WTC11 (cell line): ENCODE measurements at regions not wholly inside any gene's neighbourhood (a gene's known extent, or its start where the extent isn't known, plus 50 kb on each side); places are given as distances from the start of the nearest gene placed in this dataset.

Source experiments
- TF ChIP-seq, protein P1 (sequence below): fragments of 200-600 bp; IDR thresholded peaks from 2 replicates; pipeline ENCODE4 v1.8.0; 2022; ENCODE audit warnings: antibody characterized with exemption
- TF ChIP-seq, protein P2 (sequence below): sonication (generic); formaldehyde crosslinking; IDR thresholded peaks from 2 replicates; pipeline ENCODE4 v1.8.0; 2022; ENCODE audit warnings: missing genetic modification reagents
- TF ChIP-seq, protein P3 (sequence below): sonication (generic); formaldehyde crosslinking; IDR thresholded peaks from 2 replicates; pipeline ENCODE4 v1.8.1; 2022; ENCODE audit warnings: low read depth, missing genetic modification reagents, borderline replicate concordance
- TF ChIP-seq, protein P4 (sequence below): sonication (generic); formaldehyde crosslinking; IDR thresholded peaks from 2 replicates; pipeline ENCODE4 v1.8.1; 2023; ENCODE audit warnings: mild to moderate bottlenecking, missing genetic modification reagents, borderline replicate concordance

DNA sequence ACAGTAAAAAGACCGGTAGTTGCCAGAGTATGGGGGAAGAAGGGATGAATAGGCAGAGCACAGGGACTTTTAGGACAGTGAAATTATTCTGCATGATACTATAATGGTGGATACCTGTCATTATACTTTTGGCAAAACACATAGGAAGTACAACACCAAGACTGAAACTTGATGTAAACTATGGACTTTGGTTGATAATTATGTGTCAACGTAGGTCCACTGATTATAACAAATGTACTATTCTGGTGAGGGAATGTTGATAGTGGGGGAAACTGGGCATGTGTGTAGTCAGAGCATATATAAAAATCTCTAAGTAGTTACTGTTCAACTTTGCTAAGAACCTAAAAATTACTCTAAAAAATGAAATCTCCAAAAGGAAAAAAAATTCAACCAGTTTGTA, 629.7 kb downstream of the CCDC85A start:
- TF ChIP-seq, protein P1, sequence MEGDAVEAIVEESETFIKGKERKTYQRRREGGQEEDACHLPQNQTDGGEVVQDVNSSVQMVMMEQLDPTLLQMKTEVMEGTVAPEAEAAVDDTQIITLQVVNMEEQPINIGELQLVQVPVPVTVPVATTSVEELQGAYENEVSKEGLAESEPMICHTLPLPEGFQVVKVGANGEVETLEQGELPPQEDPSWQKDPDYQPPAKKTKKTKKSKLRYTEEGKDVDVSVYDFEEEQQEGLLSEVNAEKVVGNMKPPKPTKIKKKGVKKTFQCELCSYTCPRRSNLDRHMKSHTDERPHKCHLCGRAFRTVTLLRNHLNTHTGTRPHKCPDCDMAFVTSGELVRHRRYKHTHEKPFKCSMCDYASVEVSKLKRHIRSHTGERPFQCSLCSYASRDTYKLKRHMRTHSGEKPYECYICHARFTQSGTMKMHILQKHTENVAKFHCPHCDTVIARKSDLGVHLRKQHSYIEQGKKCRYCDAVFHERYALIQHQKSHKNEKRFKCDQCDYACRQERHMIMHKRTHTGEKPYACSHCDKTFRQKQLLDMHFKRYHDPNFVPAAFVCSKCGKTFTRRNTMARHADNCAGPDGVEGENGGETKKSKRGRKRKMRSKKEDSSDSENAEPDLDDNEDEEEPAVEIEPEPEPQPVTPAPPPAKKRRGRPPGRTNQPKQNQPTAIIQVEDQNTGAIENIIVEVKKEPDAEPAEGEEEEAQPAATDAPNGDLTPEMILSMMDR: no peak
- TF ChIP-seq, protein P2, sequence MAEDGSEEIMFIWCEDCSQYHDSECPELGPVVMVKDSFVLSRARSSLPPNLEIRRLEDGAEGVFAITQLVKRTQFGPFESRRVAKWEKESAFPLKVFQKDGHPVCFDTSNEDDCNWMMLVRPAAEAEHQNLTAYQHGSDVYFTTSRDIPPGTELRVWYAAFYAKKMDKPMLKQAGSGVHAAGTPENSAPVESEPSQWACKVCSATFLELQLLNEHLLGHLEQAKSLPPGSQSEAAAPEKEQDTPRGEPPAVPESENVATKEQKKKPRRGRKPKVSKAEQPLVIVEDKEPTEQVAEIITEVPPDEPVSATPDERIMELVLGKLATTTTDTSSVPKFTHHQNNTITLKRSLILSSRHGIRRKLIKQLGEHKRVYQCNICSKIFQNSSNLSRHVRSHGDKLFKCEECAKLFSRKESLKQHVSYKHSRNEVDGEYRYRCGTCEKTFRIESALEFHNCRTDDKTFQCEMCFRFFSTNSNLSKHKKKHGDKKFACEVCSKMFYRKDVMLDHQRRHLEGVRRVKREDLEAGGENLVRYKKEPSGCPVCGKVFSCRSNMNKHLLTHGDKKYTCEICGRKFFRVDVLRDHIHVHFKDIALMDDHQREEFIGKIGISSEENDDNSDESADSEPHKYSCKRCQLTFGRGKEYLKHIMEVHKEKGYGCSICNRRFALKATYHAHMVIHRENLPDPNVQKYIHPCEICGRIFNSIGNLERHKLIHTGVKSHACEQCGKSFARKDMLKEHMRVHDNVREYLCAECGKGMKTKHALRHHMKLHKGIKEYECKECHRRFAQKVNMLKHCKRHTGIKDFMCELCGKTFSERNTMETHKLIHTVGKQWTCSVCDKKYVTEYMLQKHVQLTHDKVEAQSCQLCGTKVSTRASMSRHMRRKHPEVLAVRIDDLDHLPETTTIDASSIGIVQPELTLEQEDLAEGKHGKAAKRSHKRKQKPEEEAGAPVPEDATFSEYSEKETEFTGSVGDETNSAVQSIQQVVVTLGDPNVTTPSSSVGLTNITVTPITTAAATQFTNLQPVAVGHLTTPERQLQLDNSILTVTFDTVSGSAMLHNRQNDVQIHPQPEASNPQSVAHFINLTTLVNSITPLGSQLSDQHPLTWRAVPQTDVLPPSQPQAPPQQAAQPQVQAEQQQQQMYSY (CRISPR knock-in tag): no peak
- TF ChIP-seq, protein P3, sequence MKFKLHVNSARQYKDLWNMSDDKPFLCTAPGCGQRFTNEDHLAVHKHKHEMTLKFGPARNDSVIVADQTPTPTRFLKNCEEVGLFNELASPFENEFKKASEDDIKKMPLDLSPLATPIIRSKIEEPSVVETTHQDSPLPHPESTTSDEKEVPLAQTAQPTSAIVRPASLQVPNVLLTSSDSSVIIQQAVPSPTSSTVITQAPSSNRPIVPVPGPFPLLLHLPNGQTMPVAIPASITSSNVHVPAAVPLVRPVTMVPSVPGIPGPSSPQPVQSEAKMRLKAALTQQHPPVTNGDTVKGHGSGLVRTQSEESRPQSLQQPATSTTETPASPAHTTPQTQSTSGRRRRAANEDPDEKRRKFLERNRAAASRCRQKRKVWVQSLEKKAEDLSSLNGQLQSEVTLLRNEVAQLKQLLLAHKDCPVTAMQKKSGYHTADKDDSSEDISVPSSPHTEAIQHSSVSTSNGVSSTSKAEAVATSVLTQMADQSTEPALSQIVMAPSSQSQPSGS (CRISPR knock-in tag): no peak
- TF ChIP-seq, protein P4, sequence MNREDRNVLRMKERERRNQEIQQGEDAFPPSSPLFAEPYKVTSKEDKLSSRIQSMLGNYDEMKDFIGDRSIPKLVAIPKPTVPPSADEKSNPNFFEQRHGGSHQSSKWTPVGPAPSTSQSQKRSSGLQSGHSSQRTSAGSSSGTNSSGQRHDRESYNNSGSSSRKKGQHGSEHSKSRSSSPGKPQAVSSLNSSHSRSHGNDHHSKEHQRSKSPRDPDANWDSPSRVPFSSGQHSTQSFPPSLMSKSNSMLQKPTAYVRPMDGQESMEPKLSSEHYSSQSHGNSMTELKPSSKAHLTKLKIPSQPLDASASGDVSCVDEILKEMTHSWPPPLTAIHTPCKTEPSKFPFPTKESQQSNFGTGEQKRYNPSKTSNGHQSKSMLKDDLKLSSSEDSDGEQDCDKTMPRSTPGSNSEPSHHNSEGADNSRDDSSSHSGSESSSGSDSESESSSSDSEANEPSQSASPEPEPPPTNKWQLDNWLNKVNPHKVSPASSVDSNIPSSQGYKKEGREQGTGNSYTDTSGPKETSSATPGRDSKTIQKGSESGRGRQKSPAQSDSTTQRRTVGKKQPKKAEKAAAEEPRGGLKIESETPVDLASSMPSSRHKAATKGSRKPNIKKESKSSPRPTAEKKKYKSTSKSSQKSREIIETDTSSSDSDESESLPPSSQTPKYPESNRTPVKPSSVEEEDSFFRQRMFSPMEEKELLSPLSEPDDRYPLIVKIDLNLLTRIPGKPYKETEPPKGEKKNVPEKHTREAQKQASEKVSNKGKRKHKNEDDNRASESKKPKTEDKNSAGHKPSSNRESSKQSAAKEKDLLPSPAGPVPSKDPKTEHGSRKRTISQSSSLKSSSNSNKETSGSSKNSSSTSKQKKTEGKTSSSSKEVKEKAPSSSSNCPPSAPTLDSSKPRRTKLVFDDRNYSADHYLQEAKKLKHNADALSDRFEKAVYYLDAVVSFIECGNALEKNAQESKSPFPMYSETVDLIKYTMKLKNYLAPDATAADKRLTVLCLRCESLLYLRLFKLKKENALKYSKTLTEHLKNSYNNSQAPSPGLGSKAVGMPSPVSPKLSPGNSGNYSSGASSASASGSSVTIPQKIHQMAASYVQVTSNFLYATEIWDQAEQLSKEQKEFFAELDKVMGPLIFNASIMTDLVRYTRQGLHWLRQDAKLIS (CRISPR knock-in tag): no peak
